ENCODE measurements at regions not wholly inside any gene's neighbourhood (a gene's known extent, or its start where the extent isn't known, plus 50 kb on each side); places are given as distances from the start of the nearest gene placed in this dataset.
"Not testable (repeated sequence)": the region's sequence is repeated elsewhere in the genome, so short reads cannot be mapped to it uniquely, and the experiment has no call there.

DNA sequence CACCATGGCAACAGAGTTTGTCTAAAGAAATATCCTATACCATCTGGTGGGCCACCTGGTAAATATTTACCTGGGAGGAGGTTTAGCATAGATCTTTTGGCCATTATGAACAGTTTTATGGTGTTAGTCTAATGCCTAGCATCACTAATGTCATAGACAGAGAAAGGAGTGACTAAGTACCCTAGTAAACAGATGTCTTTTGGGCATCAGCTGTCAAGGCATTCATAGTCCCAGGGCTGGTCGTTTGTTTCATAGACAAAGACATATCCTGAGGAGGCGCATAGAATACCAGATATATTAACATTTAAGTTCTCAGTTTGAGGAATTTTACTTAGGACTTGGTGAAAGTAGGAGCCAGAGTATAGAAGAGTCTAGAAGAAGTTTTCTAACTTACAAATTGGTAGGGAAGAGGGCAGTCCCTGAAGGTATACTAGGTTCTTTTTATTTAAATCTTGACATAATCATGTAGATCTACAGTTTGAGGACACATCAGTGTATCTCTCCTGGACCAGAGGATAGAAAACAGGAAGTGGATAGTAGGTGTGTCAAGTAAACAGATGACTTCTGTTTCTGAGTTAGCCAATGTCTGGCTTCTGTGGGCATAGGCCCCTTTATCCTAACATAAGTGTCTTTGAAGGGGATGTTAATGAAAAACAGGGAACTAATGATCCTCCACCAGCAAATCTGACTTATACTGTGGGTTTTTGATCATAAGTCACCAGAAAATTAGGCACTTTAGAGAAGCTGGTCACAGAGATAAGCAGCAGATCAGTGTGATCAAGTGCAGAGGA lies 105.0 kb upstream of the PRSS3 start:
- Histone ChIP-seq H3K79me2 (ENCODE audit: control insufficient read depth, insufficient read depth, low read length, unreplicated experiment) (no peaks in the 10 kb centered on the region), H3K4me1 (ENCODE audit: control insufficient read depth, insufficient read depth, low read length, unreplicated experiment) (no peaks in the 10 kb centered on the region), H2AFZ (ENCODE audit: low read length, unreplicated experiment) (no peak overlapping the region), H3K4me3 (ENCODE audit: low read depth, low read length) (no peak overlapping the region), H3K27ac (ENCODE audit: low read depth, low read length) (no peak overlapping the region), H3K36me3 (ENCODE audit: insufficient read depth, low read length) (no peaks in the 10 kb centered on the region), H3K27me3 (ENCODE audit: insufficient read depth, low read length) (peaks cover 78% of the 10 kb centered on the region)

DNA sequence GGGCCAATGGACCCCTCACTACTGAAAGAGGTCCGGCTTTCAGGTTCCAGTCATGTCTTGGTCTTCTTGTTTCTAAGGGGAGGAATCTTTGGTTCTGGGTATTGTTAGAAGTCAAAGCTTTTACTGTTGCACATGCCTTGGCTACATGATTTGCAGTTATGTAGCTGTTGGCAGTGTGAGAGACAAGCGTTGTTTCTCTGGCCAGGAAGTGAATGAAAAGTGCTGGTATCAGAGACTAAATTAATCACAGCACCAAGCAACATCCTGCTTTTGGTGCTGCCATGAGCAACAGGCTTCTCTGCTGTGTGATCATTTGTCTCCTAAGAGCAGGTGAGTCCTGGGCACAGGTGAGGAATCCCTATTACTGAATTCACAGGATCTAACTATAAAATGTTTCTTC lies 100.1 kb upstream of the PRSS3 start:
- H3K36me3 ChIP-seq (ENCODE audit: insufficient read depth, low read length) = no peaks in the 10 kb centered on the region
- H2AFZ ChIP-seq (ENCODE audit: low read length, unreplicated experiment) = no peak overlapping the region
- H3K79me2 ChIP-seq (ENCODE audit: control insufficient read depth, insufficient read depth, low read length, unreplicated experiment) = no peaks in the 10 kb centered on the region
- H3K27me3 ChIP-seq (ENCODE audit: insufficient read depth, low read length) = peaks cover 54% of the 10 kb centered on the region
- H3K27ac ChIP-seq (ENCODE audit: low read depth, low read length) = no peak overlapping the region
- H3K4me1 ChIP-seq (ENCODE audit: control insufficient read depth, insufficient read depth, low read length, unreplicated experiment) = no peaks in the 10 kb centered on the region
- H3K4me3 ChIP-seq (ENCODE audit: low read depth, low read length) = no peak overlapping the region

GRCh38 chr9:33695856-33696255 lies 99.5 kb upstream of the PRSS3 start:
- no peaks in the 10 kb centered on the region for H3K79me2 ChIP-seq (ENCODE audit: control insufficient read depth, insufficient read depth, low read length, unreplicated experiment)
- no peaks in the 10 kb centered on the region for H3K4me1 ChIP-seq (ENCODE audit: control insufficient read depth, insufficient read depth, low read length, unreplicated experiment)
- H3K27me3 ChIP-seq (ENCODE audit: insufficient read depth, low read length) = peaks cover 54% of the 10 kb centered on the region
- H2AFZ ChIP-seq (ENCODE audit: low read length, unreplicated experiment) = no peak overlapping the region
- no peaks in the 10 kb centered on the region for H3K36me3 ChIP-seq (ENCODE audit: insufficient read depth, low read length)
- H3K4me3 ChIP-seq (ENCODE audit: low read depth, low read length) = no peak overlapping the region
- no peak overlapping the region for H3K27ac ChIP-seq (ENCODE audit: low read depth, low read length)

DNA sequence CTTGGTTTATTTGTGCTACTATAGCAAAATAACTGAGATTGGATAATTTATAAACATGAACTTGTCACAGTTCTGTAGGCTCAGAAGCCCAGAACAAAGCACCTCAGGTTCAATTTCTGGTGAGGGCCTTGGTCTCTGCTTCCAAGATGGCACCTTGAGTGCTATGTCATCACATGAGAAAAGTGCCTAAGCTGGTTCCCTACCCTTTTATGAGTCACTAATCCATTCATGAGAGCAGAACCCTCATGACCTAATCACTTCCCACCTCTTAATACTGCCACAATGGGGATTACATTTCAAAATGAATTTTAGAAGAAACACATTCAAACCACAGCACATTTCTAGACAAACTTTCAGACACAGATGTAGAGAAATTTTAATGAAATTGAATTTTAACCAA lies 98.2 kb upstream of the PRSS3 start:
- Histone ChIP-seq H3K36me3 (ENCODE audit: insufficient read depth, low read length) (no peaks in the 10 kb centered on the region), H2AFZ (ENCODE audit: low read length, unreplicated experiment) (no peak overlapping the region), H3K79me2 (ENCODE audit: control insufficient read depth, insufficient read depth, low read length, unreplicated experiment) (no peaks in the 10 kb centered on the region), H3K27me3 (ENCODE audit: insufficient read depth, low read length) (peaks cover 43% of the 10 kb centered on the region), H3K27ac (ENCODE audit: low read depth, low read length) (no peak overlapping the region), H3K4me3 (ENCODE audit: low read depth, low read length) (no peak overlapping the region), H3K4me1 (ENCODE audit: control insufficient read depth, insufficient read depth, low read length, unreplicated experiment) (no peaks in the 10 kb centered on the region)

GRCh38 chr9:33698267-33698666 lies 97.1 kb upstream of the PRSS3 start:
- Histone ChIP-seq H2AFZ (ENCODE audit: low read length, unreplicated experiment) (no peak overlapping the region), H3K79me2 (ENCODE audit: control insufficient read depth, insufficient read depth, low read length, unreplicated experiment) (no peaks in the 10 kb centered on the region), H3K27me3 (ENCODE audit: insufficient read depth, low read length) (peaks cover 32% of the 10 kb centered on the region), H3K36me3 (ENCODE audit: insufficient read depth, low read length) (no peaks in the 10 kb centered on the region), H3K4me1 (ENCODE audit: control insufficient read depth, insufficient read depth, low read length, unreplicated experiment) (no peaks in the 10 kb centered on the region), H3K4me3 (ENCODE audit: low read depth, low read length) (no peak overlapping the region), H3K27ac (ENCODE audit: low read depth, low read length) (no peak overlapping the region)

- not testable (repeated sequence) for H3K4me3 ChIP-seq (ENCODE audit: low read depth, low read length); H2AFZ ChIP-seq (ENCODE audit: low read length, unreplicated experiment); H3K27ac ChIP-seq (ENCODE audit: low read depth, low read length); H3K79me2 ChIP-seq (ENCODE audit: control insufficient read depth, insufficient read depth, low read length, unreplicated experiment); H3K4me1 ChIP-seq (ENCODE audit: control insufficient read depth, insufficient read depth, low read length, unreplicated experiment); H3K36me3 ChIP-seq (ENCODE audit: insufficient read depth, low read length)
- H3K27me3 ChIP-seq (ENCODE audit: insufficient read depth, low read length) = peaks cover 20% of the 10 kb centered on the region; the same call in 1 of the 2 replicates
Observed at GRCh38 chr9:33700940-33701339, 94.4 kb upstream of the PRSS3 start.

DNA sequence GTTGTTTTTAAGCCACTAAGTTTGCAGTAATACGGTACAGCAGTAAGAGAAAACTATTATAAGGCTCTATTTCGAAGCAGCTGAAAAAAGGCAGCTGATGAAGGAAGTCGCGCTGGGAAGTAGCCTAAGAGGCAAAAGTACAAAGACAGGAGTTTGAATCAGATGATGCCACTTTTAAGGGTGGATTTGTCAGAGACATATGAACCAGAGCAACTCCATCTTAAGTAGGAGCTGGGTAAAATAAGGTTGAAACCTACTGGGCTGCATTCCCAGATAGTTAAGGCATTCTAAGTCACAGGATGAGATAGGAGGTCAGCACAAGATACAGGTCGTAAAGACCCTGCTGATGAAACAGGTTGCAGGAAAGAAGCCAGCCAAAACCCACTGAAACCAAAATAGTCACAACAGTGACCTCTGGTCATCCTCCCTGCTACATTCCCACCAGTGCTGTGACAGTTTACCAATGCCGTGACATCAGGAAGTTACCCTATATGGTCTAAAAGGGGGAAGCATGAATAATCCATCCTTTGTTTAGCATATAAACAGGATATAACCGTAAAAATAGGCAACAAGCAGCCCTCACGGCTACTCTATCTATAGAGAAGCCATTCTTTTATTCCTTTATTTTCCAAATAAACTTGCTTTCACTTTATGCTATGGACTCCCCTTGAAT lies 91.8 kb upstream of the PRSS3 start:
- H3K27ac ChIP-seq (ENCODE audit: low read depth, low read length) = no peak overlapping the region
- no peaks in the 10 kb centered on the region for H3K36me3 ChIP-seq (ENCODE audit: insufficient read depth, low read length)
- no peak overlapping the region for H3K4me3 ChIP-seq (ENCODE audit: low read depth, low read length)
- no peaks in the 10 kb centered on the region for H3K4me1 ChIP-seq (ENCODE audit: control insufficient read depth, insufficient read depth, low read length, unreplicated experiment)
- H3K27me3 ChIP-seq (ENCODE audit: insufficient read depth, low read length) = peaks cover 12% of the 10 kb centered on the region; the same call in 1 of the 2 replicates
- H2AFZ ChIP-seq (ENCODE audit: low read length, unreplicated experiment) = no peak overlapping the region
- no peaks in the 10 kb centered on the region for H3K79me2 ChIP-seq (ENCODE audit: control insufficient read depth, insufficient read depth, low read length, unreplicated experiment)

GRCh38 chr9:33705440-33705839 lies 89.9 kb upstream of the PRSS3 start:
- H3K4me1 ChIP-seq (ENCODE audit: control insufficient read depth, insufficient read depth, low read length, unreplicated experiment) = not testable (repeated sequence)

DNA sequence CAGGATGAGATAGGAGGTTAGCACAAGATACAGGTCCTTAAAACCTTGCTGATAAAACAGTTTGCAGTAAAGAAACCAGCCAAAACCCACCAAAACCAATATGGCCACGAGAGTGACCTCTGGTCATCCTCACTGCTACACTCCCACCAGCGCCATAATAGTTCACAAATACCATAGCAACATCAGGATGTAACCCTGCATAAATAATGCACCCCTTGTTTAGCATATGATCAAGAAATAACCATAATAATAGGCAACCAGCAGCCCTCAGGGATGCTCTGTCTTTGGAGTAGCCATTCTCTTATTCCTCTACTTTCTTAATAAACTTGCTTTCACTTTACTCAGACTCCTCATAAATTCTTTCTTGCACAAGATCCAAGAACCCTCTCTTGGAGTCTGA lies 86.9 kb upstream of the PRSS3 start:
- Histone ChIP-seq H3K36me3 (ENCODE audit: insufficient read depth, low read length) (no peaks in the 10 kb centered on the region), H3K27me3 (ENCODE audit: insufficient read depth, low read length) (peaks cover 20% of the 10 kb centered on the region), H2AFZ (ENCODE audit: low read length, unreplicated experiment) (no peak overlapping the region), H3K27ac (ENCODE audit: low read depth, low read length) (no peak overlapping the region), H3K4me3 (ENCODE audit: low read depth, low read length) (no peak overlapping the region), H3K79me2 (ENCODE audit: control insufficient read depth, insufficient read depth, low read length, unreplicated experiment) (no peaks in the 10 kb centered on the region), H3K4me1 (ENCODE audit: control insufficient read depth, insufficient read depth, low read length, unreplicated experiment) (no peaks in the 10 kb centered on the region)

More at GRCh38 chr9:33705440-33705839, 89.9 kb upstream of the PRSS3 start:
- H3K27me3 ChIP-seq (ENCODE audit: insufficient read depth, low read length) = peaks cover 12% of the 10 kb centered on the region; the same call in 1 of the 2 replicates
- not testable (repeated sequence) for H3K79me2 ChIP-seq (ENCODE audit: control insufficient read depth, insufficient read depth, low read length, unreplicated experiment); H3K27ac ChIP-seq (ENCODE audit: low read depth, low read length); H3K4me3 ChIP-seq (ENCODE audit: low read depth, low read length); H2AFZ ChIP-seq (ENCODE audit: low read length, unreplicated experiment); H3K36me3 ChIP-seq (ENCODE audit: insufficient read depth, low read length)

- no peaks in the 10 kb centered on the region for H3K36me3 ChIP-seq (ENCODE audit: insufficient read depth, low read length)
- no peaks in the 10 kb centered on the region for H3K79me2 ChIP-seq (ENCODE audit: control insufficient read depth, insufficient read depth, low read length, unreplicated experiment)
- no peak overlapping the region for H2AFZ ChIP-seq (ENCODE audit: low read length, unreplicated experiment)
- H3K4me3 ChIP-seq (ENCODE audit: low read depth, low read length) = no peak overlapping the region
- no peak overlapping the region for H3K27ac ChIP-seq (ENCODE audit: low read depth, low read length)
- H3K4me1 ChIP-seq (ENCODE audit: control insufficient read depth, insufficient read depth, low read length, unreplicated experiment) = no peaks in the 10 kb centered on the region
- peaks cover 17% of the 10 kb centered on the region for H3K27me3 ChIP-seq (ENCODE audit: insufficient read depth, low read length)
Observed at GRCh38 chr9:33709269-33709668, 86.1 kb upstream of the PRSS3 start.

DNA sequence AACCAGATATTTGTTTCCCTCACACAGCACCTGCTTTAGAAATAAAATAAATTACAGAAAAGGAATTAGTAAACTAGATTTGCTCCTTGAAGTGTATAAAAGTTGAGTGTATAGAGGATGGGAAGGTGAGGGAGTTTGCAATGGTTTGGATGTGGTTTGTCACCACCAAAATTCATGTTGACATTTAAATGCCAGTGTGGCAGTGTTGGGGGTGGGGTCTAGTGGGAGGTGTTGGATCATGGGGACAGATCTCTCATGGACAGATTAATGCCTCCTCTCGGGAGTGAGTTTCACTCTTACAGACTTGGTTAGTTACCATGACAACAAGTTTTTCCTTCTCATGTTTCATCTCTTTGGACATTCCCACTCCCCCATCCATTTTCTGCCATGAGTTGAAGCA lies 83.9 kb upstream of the PRSS3 start:
- not testable (repeated sequence) for H3K79me2 ChIP-seq (ENCODE audit: control insufficient read depth, insufficient read depth, low read length, unreplicated experiment); H3K4me1 ChIP-seq (ENCODE audit: control insufficient read depth, insufficient read depth, low read length, unreplicated experiment); H3K36me3 ChIP-seq (ENCODE audit: insufficient read depth, low read length); H2AFZ ChIP-seq (ENCODE audit: low read length, unreplicated experiment); H3K4me3 ChIP-seq (ENCODE audit: low read depth, low read length); H3K27ac ChIP-seq (ENCODE audit: low read depth, low read length)
- H3K27me3 ChIP-seq (ENCODE audit: insufficient read depth, low read length) = peaks cover 12% of the 10 kb centered on the region

Measured in ACC112 (cell line).